Activated CD4-positive, alpha-beta T cell treated with anti-CD3 and anti-CD28 coated beads for 36 hours (primary cell): ENCODE measurements at regions not wholly inside any gene's neighbourhood (a gene's known extent, or its start where the extent isn't known, plus 50 kb on each side); places are given as distances from the start of the nearest gene placed in this dataset.

Experiments
- ATAC-seq: fragments of 200-7000 bp; cut with Tn5 transposase; one replicate; pipeline ENCODE4 v1.10.0; 2021; ENCODE audit warnings: mild to moderate bottlenecking, moderate library complexity
- CTCF ChIA-PET: fragments of 350-600 bp; sonication (Branson Sonifier 250); formaldehyde crosslinking; loops from one replicate; lab custom pipeline; 2021; ENCODE audit warnings: antibody characterized with exemption; lab: Charles Lee
- POLR2A ChIA-PET: fragments of 350-600 bp; sonication (Branson Sonifier 250); formaldehyde crosslinking; loops from one replicate; lab custom pipeline; 2021; ENCODE audit warnings: antibody characterized with exemption, inconsistent platforms; lab: Charles Lee
- DNase-seq: peaks from one replicate; pipeline ENCODE4 v3.0.0-alpha.2; 2020
- H3K27ac Mint-ChIP-seq: one replicate; pipeline ENCODE4 v1.8.0; 2021; ENCODE audit warnings: mixed read lengths
- H3K27me3 Mint-ChIP-seq: one replicate; pipeline ENCODE4 v1.8.0; 2021; ENCODE audit warnings: mixed read lengths
- H3K36me3 Mint-ChIP-seq: one replicate; pipeline ENCODE4 v1.8.0; 2021; ENCODE audit warnings: low read depth, mixed read lengths
- H3K4me1 Mint-ChIP-seq: one replicate; pipeline ENCODE4 v1.8.0; 2021; ENCODE audit warnings: mixed read lengths
- H3K4me3 Mint-ChIP-seq: one replicate; pipeline ENCODE4 v1.8.0; 2021; ENCODE audit warnings: mild to moderate bottlenecking, moderate library complexity, mixed read lengths
- H3K9me3 Mint-ChIP-seq: one replicate; pipeline ENCODE4 v1.8.0; 2021; ENCODE audit warnings: low read depth, mixed read lengths
- intact Hi-C, 2 experiments: fragments of 100-400 bp; cut with DNase I in 1 of 2; cut with micrococcal nuclease in 1 of 2; formaldehyde crosslinking; loops; one replicate each; pipeline versions ENCODE4 v1.14.2 to v1.15.1; 2022 to 2024; cut with DNase I, micrococcal nuclease

GRCh38 chr7:88665892-88666514 is 93.5 kb upstream of the ZNF804B start:
- Mint-ChIP-seq H3K4me3 (no peak overlapping the region), H3K9me3 (no peaks in the 10 kb centered on the region), H3K36me3 (no peaks in the 10 kb centered on the region), H3K27ac (no peak overlapping the region), H3K4me1 (no peaks in the 10 kb centered on the region), H3K27me3 (no peaks in the 10 kb centered on the region)
- DNase-seq: no peak
- CTCF ChIA-PET: no interaction called here
- POLR2A ChIA-PET: no interaction called here
- no peak for ATAC-seq
- intact Hi-C loops: no loop called here

GRCh38 chr7:88664630-88665233 is 94.8 kb upstream of the ZNF804B start:
- Mint-ChIP-seq H3K9me3 (no peaks in the 10 kb centered on the region), H3K4me1 (no peaks in the 10 kb centered on the region), H3K27ac (no peak overlapping the region), H3K36me3 (no peaks in the 10 kb centered on the region), H3K27me3 (no peaks in the 10 kb centered on the region), H3K4me3 (no peak overlapping the region)
- ChIA-PET CTCF (no interaction called here), POLR2A (interaction anchor here (0.6 kb wide), 1 partner anchor 1934 kb away, joined by 4 read pairs; no protein-coding TSS in a partner anchor)
- DNase-seq (no peak), ATAC-seq (no peak)
- intact Hi-C loops: no loop called here

- intact Hi-C loops: no loop called here
- ChIA-PET CTCF (no interaction called here), POLR2A (no interaction called here)
- Mint-ChIP-seq H3K36me3 (no peaks in the 10 kb centered on the region), H3K9me3 (no peaks in the 10 kb centered on the region), H3K4me1 (no peaks in the 10 kb centered on the region), H3K27me3 (no peaks in the 10 kb centered on the region), H3K4me3 (no peak overlapping the region), H3K27ac (no peak overlapping the region)
- ATAC-seq: no peak
- no peak for DNase-seq
Measured at GRCh38 chr7:88661921-88662320, 97.6 kb upstream of the ZNF804B start.

- CTCF ChIA-PET: interaction anchor here (0.9 to 1.5 kb wide), 2 partner anchors 13 kb away, joined by 3 to 4 read pairs; no protein-coding TSS in a partner anchor
- Mint-ChIP-seq H3K9me3 (peaks cover 3% of the 10 kb centered on the region), H3K36me3 (no peaks in the 10 kb centered on the region), H3K27ac (no peak overlapping the region), H3K4me3 (no peak overlapping the region), H3K27me3 (no peaks in the 10 kb centered on the region), H3K4me1 (no peaks in the 10 kb centered on the region)
- ATAC-seq (no peak), DNase-seq (no peak)
- POLR2A ChIA-PET: no interaction called here
- intact Hi-C loops: no loop called here
Measured at GRCh38 chr7:88647825-88648224, 111.7 kb upstream of the ZNF804B start.

DNA sequence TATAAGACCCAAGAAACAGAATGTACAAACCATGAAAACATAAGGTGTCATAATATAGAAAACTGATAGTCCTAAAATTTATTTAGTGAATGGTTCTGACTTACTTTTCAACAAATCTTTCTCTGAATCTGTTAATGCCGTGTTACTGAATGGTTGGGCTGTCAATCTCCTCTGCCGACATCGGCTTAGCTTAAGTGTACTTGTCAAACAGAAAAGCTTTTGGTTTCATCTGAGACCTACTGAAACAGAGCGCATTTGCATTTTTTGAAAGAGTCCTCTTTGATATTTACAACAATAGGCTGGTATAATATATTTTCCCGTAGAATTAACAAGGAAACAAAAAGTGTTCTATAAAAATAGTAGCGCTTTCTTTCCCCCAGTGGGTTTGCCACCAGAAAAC is 120.9 kb upstream of the ZNF804B start:
- H3K9me3 Mint-ChIP-seq: no peaks in the 10 kb centered on the region
- no peaks in the 10 kb centered on the region for H3K27me3 Mint-ChIP-seq
- DNase-seq (no peak), ATAC-seq (no peak)
- H3K4me1 Mint-ChIP-seq: no peaks in the 10 kb centered on the region
- no peak overlapping the region for H3K27ac Mint-ChIP-seq
- ChIA-PET POLR2A (no interaction called here), CTCF (no interaction called here)
- no peaks in the 10 kb centered on the region for H3K36me3 Mint-ChIP-seq
- intact Hi-C loops: no loop called here
- H3K4me3 Mint-ChIP-seq: no peak overlapping the region

- Mint-ChIP-seq H3K4me1 (no peaks in the 10 kb centered on the region), H3K36me3 (no peaks in the 10 kb centered on the region), H3K9me3 (no peaks in the 10 kb centered on the region), H3K27ac (no peak overlapping the region), H3K4me3 (no peak overlapping the region), H3K27me3 (no peaks in the 10 kb centered on the region)
- ChIA-PET POLR2A (no interaction called here), CTCF (no interaction called here)
- intact Hi-C loops: no loop called here
- ATAC-seq (no peak), DNase-seq (no peak)
Measured at GRCh38 chr7:88637795-88638194, 121.7 kb upstream of the ZNF804B start.

- no peaks in the 10 kb centered on the region for H3K36me3 Mint-ChIP-seq
- no peaks in the 10 kb centered on the region for H3K4me1 Mint-ChIP-seq
- no peaks in the 10 kb centered on the region for H3K9me3 Mint-ChIP-seq
- CTCF ChIA-PET: interaction anchor here (0.9 kb wide), 1 partner anchor 12 kb away, joined by 4 read pairs; no protein-coding TSS in a partner anchor
- ATAC-seq (no peak), DNase-seq (no peak)
- no peaks in the 10 kb centered on the region for H3K27me3 Mint-ChIP-seq
- POLR2A ChIA-PET: no interaction called here
- no peak overlapping the region for H3K27ac Mint-ChIP-seq
- intact Hi-C loops: no loop called here
- no peak overlapping the region for H3K4me3 Mint-ChIP-seq
Measured at GRCh38 chr7:88635149-88635548, 124.4 kb upstream of the ZNF804B start.

DNA sequence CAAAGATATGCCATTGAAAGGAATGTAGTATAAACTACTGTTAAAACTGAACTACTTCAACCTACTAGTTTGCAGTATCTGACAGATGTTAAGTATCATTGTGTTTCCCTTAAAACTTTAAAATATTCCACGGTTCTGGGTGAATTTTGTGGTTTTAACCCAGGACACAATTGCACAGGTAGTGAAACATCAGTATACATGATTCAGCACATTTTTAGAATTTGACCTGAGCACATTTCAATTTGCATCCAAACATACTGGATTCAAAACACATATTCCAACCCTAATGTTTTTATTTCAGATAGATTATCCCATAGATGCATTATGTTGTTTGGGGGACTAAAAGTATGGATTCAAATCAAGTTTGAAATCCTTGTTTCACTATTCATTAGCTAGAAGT is 129.9 kb upstream of the ZNF804B start:
- no peak overlapping the region for H3K4me3 Mint-ChIP-seq
- H3K27ac Mint-ChIP-seq: no peak overlapping the region
- H3K9me3 Mint-ChIP-seq: no peaks in the 10 kb centered on the region
- no peaks in the 10 kb centered on the region for H3K36me3 Mint-ChIP-seq
- ChIA-PET CTCF (no interaction called here), POLR2A (no interaction called here)
- no peaks in the 10 kb centered on the region for H3K27me3 Mint-ChIP-seq
- ATAC-seq (no peak), DNase-seq (no peak)
- intact Hi-C loops: no loop called here
- no peaks in the 10 kb centered on the region for H3K4me1 Mint-ChIP-seq

DNA sequence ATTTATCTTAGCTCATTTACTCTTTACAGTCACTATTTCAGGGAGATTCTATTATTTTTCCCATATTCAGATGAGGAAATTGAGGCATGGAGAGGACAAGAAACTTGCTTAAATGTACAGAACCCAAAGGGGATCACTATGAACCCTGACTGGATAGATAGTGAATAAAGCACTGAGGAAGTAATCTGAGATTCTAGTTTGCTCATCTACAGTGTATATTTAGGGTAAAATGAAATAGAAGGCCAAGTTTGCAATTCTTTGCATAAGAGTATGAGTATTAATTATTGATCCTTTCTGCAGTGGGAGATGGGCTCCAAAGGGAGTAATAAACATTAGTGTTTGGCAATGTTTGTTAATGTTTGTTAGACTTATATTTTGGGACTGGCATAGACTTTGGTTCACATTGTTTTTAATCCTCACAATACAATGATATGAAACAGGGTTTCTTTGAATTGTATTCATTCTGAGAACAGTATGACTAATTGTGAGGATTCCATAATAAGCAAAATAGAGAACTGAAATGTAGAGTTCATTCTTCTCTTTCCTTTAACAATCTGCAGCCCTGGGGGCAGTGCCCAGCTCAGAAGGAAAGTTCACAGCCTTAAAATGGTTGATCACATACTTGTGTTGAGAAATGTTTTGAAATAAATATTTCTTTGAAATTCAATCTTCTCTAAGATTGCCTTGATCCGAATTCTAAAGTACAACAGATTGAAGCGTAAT is 131.0 kb upstream of the ZNF804B start:
- Mint-ChIP-seq H3K4me1 (no peaks in the 10 kb centered on the region), H3K36me3 (no peaks in the 10 kb centered on the region), H3K27me3 (no peaks in the 10 kb centered on the region), H3K9me3 (no peaks in the 10 kb centered on the region), H3K4me3 (no peak overlapping the region), H3K27ac (no peak overlapping the region)
- DNase-seq (no peak), ATAC-seq (no peak)
- CTCF ChIA-PET: no interaction called here
- intact Hi-C loops: no loop called here
- POLR2A ChIA-PET: no interaction called here

- CTCF ChIA-PET: no interaction called here
- no peak overlapping the region for H3K4me3 Mint-ChIP-seq
- POLR2A ChIA-PET: no interaction called here
- intact Hi-C loops: no loop called here
- ATAC-seq (no peak), DNase-seq (no peak)
- no peaks in the 10 kb centered on the region for H3K9me3 Mint-ChIP-seq
- H3K27me3 Mint-ChIP-seq: no peaks in the 10 kb centered on the region
- H3K4me1 Mint-ChIP-seq: no peaks in the 10 kb centered on the region
- no peaks in the 10 kb centered on the region for H3K36me3 Mint-ChIP-seq
- H3K27ac Mint-ChIP-seq: no peak overlapping the region
Measured at GRCh38 chr7:88617185-88617584, 142.3 kb upstream of the ZNF804B start.

DNA sequence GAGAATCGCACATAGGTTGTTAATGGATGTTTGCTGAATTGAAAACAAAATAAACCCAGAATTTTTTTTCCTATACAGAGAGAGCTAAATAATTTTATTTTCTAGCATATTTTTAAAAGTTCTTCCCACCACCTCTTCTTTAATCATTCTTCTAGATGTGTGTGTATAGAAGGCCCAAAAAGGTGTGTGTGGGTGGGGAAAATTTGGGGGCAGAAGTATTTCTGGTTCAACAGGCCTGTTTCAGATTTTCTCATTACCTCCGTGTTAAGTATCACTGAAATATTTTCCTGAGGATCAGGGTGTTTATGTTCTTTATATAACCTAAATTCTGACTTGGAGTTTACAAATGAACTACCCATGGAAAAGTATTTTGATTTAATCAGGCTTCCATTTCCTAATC is 144.2 kb upstream of the ZNF804B start:
- ChIA-PET POLR2A (no interaction called here), CTCF (interaction anchor here (0.9 kb wide), 1 partner anchor 13 kb away, joined by 3 read pairs; no protein-coding TSS in a partner anchor)
- Mint-ChIP-seq H3K27ac (no peak overlapping the region), H3K4me3 (no peak overlapping the region), H3K36me3 (no peaks in the 10 kb centered on the region), H3K9me3 (no peaks in the 10 kb centered on the region), H3K27me3 (no peaks in the 10 kb centered on the region), H3K4me1 (no peaks in the 10 kb centered on the region)
- intact Hi-C loops: no loop called here
- ATAC-seq (no peak), DNase-seq (no peak)

- DNase-seq (no peak), ATAC-seq (no peak)
- Mint-ChIP-seq H3K9me3 (no peaks in the 10 kb centered on the region), H3K36me3 (no peaks in the 10 kb centered on the region), H3K4me3 (no peak overlapping the region), H3K27me3 (no peaks in the 10 kb centered on the region), H3K27ac (no peak overlapping the region), H3K4me1 (no peaks in the 10 kb centered on the region)
- ChIA-PET POLR2A (no interaction called here), CTCF (no interaction called here)
- intact Hi-C loops: no loop called here
Measured at GRCh38 chr7:88614736-88615135, 144.8 kb upstream of the ZNF804B start.
